GM18867 (cell line): ENCODE measurements at regions not wholly inside any gene's neighbourhood (a gene's known extent, or its start where the extent isn't known, plus 50 kb on each side); places are given as distances from the start of the nearest gene placed in this dataset.

Experiments
- ATAC-seq: cut with Tn5 transposase; IDR thresholded peaks from one replicate; pipeline ENCODE4 v1.9.1; 2021; ENCODE audit warnings: mild to moderate bottlenecking, moderate library complexity; ENCODE audit not compliant: unreplicated experiment

DNA sequence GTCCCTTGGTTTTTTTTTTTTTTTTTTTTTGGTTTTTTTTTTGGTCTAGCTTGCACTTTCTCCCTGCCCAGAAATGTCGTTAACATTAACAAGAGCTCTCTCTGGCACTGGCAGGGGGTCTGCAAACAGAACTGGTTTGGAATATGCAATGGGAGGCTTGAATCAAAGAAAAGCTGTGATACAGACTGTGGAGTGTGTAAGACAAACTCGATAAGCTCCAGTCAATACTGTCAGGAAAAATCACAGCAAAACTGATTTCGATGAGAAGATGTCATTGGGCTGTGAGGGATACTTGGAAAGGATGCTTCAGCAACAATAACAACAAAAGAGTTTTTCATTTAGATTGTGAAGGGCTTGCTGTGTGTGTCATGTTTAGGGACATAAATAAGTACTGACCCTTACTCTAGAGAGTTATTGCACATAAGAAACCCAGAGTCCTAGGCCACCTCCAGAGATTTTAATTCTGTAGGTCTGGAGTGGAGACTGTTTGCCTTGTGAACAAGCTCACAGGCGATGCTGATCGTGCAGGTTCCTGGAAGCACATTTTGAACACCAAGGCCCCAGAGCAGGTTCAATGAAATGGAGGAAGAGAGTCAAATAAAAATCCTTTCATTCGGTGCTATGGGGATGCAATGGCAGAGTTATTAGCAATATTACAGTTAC is 470.7 kb upstream of the RBFOX1 start:
- ATAC-seq: no peak

DNA sequence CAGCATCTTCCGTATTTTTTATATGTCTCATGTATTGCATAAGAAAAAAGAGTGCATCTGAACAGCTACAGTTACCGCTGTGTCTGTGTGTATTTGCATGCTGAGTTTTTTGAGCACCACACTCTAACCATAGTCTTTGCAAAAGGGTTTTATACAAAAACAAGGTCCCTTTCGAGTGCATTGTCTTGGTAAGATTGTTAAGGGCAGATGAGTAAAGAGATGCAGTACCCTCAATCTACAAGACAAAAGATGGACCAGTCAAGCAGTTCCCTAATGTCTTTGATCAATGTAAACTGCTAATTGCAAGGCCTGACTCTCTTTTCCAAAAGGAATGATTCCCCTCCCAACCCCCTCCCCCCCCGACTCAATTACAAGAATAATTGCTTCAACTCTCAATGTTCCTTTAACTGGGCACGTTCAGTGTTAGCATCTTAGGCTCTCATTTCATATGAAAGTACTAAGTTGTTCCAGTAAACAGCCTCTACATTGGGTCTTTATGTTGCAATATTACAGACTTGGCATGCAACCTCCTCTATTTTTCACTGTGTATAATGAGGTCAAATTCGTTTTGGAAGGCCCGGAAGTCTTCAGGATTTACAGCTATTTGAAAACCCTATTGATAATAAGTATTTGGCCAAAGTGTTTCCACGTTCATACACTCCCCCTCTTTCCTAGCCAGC is 471.4 kb upstream of the RBFOX1 start:
- no peak for ATAC-seq

DNA sequence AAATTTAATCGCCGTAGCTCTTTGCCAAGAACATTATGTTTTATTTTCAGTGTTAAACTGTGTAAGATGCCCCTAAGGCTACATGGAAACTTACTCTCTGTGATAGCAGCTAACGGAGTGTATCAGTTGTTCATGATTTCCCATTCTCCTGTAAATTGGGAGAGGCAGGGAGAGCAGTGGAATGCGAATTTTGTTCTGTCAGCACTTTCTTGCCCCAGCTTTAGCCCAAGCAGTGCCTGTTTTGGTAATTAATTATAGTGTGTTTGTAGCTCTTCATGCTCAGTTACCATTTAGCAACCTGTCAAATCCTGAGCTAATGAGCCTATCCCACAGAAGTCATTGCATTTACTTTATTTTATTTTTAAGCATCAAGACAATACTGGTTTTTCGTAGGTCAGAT is 475.1 kb upstream of the RBFOX1 start:
- no peak for ATAC-seq

DNA sequence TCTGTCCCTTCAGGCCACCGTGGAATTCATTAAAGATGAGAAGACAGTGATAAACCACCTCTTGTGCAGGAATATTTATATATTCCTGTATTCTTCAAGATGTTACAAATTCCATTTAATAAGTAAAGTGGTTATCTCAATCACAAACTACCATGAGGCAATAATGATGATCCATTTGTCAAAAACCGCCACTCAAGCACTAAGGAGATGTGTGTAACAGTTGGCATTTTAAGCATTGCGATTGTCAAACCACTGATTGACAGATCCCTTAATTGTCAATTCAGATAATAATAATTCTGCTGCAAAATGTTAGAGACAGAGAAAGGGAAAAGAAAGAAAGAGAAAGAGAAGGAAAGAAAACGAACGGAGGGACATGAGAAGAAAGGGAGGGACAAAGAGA is 476.1 kb upstream of the RBFOX1 start:
- ATAC-seq: no peak

DNA sequence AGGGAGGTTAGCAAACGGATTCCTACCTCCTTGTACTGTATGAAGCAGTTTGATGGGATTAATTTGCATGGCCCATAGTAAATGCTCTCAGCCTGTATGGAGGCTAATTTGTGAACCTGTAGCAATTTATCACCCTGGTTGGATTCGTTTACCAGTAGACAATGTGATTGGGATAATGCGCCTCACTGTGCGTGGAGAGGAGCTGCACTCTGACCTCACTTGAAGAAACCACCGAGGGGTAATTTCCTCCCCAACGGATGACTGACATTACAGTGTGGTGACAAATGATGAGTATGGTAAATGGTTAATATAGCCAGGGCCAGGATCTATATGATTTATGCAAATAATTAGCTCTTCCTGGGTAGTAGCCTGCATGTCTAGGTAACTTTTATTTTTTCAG is 479.1 kb upstream of the RBFOX1 start:
- no peak for ATAC-seq

DNA sequence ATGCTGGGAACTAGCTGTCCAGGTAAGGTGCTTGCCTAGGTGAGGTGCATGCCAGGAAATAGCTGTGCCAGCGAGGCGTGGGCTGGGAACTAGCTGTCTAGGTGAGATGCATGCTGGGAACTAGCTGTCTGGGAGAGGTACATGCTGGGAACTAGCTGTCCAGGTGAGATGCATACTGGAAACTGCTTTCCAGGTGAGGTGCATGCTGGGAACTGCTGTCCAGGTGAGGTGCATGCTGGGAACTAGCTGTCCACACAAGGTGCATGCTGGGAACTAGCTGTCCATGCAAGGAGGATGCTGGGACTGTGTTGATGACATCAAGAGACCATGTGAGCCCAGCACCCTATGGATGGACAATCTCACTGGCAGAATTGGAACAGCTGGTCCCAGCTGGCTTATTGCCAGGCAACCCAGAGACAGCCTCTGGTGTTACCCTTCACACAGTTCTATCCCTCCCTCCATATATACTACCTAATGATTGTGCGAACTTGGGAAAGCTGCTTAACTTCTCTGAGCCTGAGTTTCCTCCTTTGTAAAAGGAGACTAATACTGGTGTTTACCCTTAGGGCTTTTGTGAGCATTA is 479.9 kb upstream of the RBFOX1 start:
- ATAC-seq: no peak

DNA sequence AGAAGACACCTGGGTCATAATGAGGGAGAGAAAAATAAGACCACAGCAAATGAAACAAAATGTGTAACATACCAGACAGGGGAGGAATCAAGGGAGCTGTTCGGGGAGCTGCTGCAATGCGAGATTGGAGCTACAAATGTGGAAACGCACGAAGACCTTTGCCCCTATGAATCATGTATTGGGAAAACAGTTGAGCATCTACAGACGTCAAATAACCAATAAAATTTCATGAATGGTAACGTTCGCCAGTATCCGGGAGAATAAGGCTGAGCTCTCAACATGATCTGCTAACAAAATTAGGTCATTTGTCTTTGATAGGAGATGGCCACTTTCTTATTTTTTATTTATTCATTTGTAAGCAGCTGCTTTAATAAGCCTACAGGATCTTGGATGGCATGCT is 486.2 kb upstream of the RBFOX1 start:
- ATAC-seq: no peak

DNA sequence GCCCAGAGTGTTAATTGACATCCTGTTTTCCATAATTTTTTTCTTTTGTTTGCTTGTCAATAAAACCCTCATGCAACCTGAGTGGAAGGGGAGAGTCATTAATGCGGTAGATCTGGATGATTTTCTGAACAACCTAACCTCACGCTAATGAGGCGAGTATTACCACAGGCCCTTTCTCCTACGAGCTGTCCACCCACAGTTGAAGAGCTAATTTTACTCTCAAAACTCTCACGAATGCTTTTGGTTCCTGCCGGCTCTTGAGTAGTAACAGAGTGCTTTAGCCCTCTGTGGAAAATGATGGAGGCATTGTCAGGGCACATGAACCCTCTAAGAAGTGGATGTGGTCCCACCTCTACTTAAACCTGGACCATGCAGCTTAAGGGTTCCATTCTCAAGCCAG is 491.3 kb upstream of the RBFOX1 start:
- ATAC-seq: no peak

DNA sequence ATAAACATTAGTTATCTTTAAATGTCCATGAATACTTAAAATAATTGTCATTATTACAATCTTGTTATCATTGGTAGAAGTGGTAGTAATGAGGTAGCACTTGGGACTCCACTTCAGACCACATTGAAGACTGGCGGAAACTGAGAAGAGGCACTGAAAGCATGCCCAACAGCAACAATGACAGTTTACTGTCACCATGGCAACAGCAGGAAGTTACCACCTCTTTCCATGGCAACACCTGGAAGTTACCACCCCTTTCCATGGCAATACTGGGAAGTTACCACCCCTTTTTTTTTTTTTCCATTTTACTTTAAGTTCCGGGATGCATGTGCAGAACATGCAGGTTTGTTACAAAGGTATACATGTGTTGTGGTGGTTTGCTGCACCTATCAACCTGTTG is 494.9 kb upstream of the RBFOX1 start:
- ATAC-seq: no peak

DNA sequence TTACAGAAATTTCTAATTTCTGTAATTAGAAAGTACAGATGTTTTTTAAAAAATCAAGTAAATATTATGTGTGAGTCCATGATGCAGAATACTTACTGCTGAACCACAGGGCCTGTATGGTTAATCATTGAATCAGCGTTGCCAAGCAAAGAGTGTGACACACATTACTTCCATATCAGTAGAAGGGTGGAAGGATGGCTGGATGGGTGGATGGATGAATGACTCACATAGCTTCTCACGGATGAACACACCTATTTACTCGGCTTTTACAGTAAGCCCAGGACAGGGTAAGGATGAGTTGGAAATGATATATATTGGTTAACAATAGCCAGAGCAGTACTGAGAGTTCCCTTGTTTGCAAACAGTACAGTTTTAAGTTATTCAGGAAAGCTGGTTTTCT is 495.9 kb upstream of the RBFOX1 start:
- no peak for ATAC-seq

DNA sequence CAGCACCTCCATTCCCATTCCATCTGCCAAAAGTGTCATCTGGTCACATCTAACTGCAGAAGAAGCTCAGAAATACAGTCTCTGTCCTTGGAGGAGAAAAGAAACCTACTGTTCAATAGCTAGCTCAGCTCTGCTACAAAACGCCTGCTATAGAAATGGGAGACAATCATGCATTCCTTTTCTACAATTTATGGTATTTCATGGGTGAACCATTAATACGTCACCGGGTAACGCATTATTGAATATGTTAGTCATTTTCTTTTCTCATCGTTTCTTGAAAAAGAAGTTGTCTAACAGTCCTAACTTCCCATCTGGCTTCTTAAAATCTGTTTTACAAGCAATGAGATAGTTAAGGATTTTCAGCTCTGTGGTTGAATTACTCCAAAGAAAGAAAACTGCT is 496.7 kb upstream of the RBFOX1 start:
- ATAC-seq: no peak

DNA sequence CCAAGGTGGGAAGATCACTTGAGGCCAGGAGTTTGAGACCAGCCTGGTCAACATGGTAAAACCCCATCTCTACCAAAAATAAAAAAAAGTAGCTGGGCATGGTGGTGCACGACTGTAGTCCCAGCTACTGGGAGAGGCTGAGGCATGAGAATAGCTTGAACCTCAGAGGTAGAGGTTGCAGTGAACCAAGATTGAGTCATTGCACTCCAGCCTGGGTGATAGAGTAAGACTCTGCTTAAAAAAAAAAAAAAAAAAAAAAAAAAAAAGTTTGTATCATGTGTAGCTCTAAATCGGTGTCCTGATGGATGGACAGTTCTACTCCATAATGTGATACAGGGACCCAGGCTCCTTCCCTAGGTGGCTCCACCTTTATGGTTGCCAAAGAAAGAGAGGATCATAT is 497.1 kb upstream of the RBFOX1 start:
- ATAC-seq: no peak

DNA sequence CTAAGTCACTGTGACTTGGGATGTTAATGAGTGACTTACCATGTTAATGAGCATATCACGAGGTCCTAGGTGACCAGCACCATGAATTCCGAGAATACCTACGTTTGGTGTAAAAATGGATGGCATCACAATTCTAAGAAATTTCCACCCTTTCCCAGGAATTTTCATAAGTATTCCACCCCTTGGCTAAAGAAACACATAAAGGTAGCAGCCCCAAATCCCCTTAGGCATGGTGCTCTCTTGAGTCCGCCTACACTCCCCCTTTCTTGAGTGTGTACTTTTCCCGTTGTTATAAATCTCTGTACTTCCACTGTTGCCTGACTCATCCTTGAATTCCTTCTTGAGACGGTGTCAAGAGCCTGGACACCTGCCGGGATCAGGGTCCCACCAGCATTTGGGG is 504.0 kb upstream of the RBFOX1 start:
- no peak for ATAC-seq

DNA sequence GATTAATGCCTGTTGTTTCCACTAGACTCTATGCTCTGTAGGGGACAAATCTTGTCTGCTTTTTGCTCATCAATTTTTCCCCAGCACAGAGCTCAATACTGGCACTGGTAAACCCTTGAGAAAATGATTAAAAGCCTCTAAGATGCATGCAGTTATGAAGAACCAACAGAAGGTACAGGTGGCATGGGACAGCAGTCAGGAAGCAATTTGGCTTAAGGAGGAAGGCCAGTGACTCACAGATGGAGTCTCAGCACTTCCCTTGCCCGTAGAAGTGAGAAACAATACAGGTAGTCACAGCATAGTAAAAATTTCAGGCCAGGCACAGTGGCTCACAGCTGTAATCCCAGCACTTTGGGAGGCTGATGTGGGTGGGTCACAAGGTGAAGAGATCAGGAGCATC is 504.7 kb upstream of the RBFOX1 start:
- no peak for ATAC-seq

DNA sequence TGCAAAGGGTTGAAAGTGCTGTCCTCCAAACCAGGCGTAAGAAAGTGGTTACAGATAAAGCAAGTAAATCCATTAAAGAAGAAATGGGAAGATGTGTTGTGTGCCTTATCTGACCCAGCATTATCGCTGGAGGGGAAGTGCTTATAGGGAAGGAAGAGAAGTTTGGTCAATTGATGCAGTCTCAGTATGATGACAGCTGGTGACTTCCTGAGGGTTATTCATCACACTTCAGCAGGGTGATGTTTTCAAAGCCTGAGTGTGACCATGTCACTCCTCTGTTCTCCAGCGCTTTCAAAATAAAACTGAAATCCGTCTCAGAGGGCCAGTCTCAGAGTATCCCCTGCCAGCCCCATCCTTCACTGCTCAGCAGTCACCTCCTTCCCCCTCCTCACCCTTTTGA is 505.4 kb upstream of the RBFOX1 start:
- ATAC-seq: no peak

DNA sequence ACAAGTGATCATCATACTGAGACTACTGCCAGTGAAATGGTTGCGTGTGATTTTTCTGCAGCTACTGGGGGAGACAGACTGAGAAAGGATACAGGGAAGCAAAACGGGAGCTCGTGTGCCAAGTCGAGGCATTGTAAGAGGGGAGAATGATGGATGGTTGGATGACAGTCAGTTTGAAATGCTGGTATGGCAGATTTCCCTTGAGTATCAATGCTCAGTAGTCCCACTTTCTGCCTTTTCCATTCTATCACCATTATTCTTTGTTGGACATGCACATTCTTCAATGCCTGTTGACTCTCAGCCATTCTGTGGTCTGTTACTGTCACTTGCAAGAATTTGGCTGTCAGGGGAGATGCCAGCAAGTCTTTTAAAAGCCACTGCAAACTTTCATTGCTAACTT is 510.6 kb upstream of the RBFOX1 start:
- ATAC-seq: no peak

DNA sequence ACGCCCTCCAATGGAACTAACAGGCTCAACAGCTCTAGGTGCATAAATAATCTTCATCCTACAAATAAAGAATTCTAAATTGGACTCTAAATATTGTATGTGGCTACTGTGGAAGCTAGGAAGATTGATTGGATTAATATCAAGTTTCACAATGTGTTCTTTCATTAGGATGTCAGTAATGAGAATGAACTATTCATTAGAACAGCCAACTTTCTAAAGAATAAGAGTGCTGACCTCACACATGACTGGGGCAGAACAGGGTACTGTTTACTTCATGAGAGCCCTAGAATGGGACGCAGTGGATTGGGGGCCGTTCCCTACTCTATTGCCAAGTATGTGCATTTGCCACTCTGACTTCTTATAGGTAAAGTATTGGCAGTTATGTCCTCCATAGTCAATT is 528.2 kb upstream of the RBFOX1 start:
- no peak for ATAC-seq

DNA sequence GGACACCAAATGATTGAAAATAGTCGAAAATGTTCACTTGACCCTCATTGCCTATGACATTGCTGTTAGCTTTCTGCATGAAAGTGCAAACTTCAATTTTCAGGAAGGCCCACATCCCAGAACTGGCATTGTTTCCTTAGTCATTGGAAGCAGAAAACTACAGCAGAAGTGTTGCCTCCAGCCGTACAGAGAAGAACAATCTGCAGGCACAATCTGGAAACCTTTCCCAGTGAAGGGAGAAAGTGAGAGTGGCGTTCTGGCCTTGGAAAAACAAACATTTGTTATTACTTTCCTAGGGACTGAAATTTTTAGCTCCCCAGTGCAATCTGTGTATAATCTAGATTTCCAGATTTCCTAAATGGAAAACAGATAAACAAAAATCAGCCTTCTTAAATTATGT is 529.5 kb upstream of the RBFOX1 start:
- ATAC-seq: no peak

DNA sequence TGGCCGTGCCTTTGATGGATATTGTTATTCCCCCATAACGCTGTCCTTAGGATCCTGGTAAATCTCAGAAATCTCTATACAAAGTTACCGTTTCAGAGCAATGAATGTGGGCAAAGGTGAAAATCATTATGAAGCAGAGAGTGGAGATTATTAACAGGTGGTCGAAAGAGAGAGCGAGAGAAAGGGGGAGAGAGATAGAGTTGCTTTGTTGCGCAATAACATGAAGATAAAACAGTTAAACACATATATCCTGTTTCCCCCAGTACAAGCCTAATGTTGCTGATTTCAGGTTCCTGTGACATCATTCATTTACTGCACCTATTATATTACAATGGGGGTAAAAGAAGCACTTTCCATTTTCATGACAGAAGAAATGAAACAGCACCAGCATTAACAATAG is 535.4 kb upstream of the RBFOX1 start:
- no peak for ATAC-seq

DNA sequence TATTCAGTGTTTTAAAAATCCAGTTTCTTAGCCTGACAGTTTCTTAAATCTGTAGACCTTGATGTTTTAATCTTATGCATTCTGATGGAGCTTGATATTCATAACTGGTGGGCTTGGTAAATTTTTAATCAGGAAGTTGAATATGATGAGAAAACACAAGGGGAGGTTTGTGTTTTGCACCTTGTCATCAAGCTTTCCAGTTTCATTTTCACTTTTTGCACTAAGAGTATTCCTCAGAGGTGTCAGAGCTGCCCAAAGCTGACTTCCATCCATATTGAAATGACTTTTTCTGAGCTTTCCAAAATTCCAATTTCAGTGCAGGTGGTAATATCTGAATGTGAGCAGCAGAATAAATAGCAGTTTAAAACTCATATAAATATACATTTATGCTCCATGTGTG is 555.0 kb upstream of the RBFOX1 start:
- ATAC-seq: peak; percentile 63

DNA sequence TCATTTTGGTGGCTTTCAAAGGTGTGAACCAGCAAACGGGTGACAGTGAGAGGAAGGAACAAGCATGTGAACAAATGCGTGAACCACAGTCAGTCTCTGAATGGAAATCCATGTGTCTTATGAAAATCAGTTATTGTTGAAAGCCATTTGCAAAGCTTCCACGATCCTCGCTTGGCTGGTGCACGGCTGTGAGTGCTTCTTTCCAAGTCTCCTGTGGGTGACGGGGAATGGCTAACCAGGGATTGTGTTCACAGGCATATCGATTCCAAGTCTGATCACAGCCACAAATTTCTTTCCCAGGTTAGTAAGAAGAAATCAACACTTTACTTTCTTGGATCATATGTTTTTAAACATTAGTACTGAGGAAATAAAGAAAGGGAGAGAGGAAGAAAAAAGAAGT is 556.9 kb upstream of the RBFOX1 start:
- ATAC-seq: no peak

DNA sequence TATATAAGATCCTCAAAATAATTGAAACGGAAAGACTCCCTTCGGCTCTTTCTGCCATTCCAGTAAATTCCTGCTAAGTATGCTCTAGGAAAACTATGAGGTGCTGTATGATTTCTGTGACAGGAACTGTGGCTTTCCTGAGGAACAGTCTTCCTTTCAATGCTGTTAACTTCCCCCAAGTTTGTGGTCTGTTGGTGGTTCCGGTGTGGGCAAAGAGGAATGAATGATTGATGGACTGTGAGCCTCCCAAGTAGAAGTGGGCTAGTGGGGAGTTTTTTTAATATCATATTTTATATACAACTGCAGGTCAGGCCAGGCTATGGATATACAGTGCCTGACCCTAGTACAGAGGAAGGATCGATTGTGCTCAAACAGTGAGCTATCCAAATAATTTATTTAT is 560.7 kb upstream of the RBFOX1 start:
- ATAC-seq: no peak

DNA sequence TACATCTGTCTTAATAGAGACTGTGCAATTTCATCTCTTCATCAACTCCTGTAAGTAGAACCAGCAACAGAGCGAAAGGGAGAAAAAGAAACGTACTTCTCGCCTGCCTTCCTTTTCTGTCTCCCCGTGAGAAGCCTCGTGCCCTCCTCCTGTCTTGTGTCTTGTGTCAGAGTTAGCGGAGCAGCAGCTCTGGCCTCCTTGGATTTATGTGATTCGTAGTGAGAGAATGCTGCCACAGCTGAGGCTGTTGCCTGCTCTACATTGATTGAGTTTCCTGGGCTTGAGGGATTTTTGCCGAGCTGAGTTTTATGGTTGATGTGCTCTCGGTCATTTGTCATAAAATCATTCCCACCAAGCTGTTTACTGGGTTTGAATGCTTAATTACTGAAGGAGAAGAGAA is 579.1 kb upstream of the RBFOX1 start:
- ATAC-seq: no peak
